ENCODE measurements at regions not wholly inside any gene's neighbourhood (a gene's known extent, or its start where the extent isn't known, plus 50 kb on each side); places are given as distances from the start of the nearest gene placed in this dataset.

GRCh38 chr10:81759111-81759510 lies 115.9 kb upstream of the NRG3 start:
- H3K4me1 ChIP-seq (ENCODE audit: control insufficient read depth, insufficient read depth, low read length) = no peaks in the 10 kb centered on the region
- in situ Hi-C loops (cut with HindIII; ENCODE audit: low pct_unique_long_range_greater_than_20kb, low sequenced_read_pairs) (no loop called here), intact Hi-C loops (cut with micrococcal nuclease; ENCODE audit: unreplicated experiment) (no loop called here)
- H3K27me3 ChIP-seq (ENCODE audit: control insufficient read depth, insufficient read depth, low read length) = no peaks in the 10 kb centered on the region
- no peak overlapping the region for H3K4me3 ChIP-seq (ENCODE audit: low read depth in 2 of 2, low read length in 2 of 2)
- no peak for DNase-seq (ENCODE audit: low read depth, low spot score)
- TF ChIP-seq REST (IDR thresholded peaks at IDR 0.05; ENCODE audit: insufficient read depth in 1 of 2, low read depth in 2 of 2, low read length in 1 of 2) (no peak), POLR2AphosphoS5 (IDR thresholded peaks at IDR 0.05; ENCODE audit: low read depth, low read length) (no peak), TCF7L2 (IDR thresholded peaks at IDR 0.05; ENCODE audit: low read depth, low read length) (no peak), SIN3A (IDR thresholded peaks at IDR 0.05; ENCODE audit: borderline replicate concordance, insufficient read depth, low read depth, low read length) (no peak), CTCF (IDR thresholded peaks at IDR 0.05) (no peak)
- ChIA-PET POLR2A (no interaction called here), CTCF (no interaction called here)
- no peaks in the 10 kb centered on the region for H3K36me3 ChIP-seq (ENCODE audit: control insufficient read depth, insufficient read depth, low read length)
- H3K27ac ChIP-seq (ENCODE audit: low read length) = no peak overlapping the region
- no peaks in the 10 kb centered on the region for H3K9me3 ChIP-seq (ENCODE audit: control insufficient read depth, insufficient read depth, low read depth, low read length)
- no TSS peak for BruUV-seq (replicated peaks)
- ATAC-seq = no peak

GRCh38 chr10:81784111-81784597 lies 90.8 kb upstream of the NRG3 start:
- H3K27me3 ChIP-seq (ENCODE audit: control insufficient read depth, insufficient read depth, low read length) = no peaks in the 10 kb centered on the region
- POLR2A ChIA-PET = no interaction called here
- in situ Hi-C loops (cut with HindIII; ENCODE audit: low pct_unique_long_range_greater_than_20kb, low sequenced_read_pairs) = no loop called here

More at GRCh38 chr10:81784111-81784597, 90.8 kb upstream of the NRG3 start:
- H3K27ac ChIP-seq (ENCODE audit: low read length) = no peak overlapping the region
- no peak for ATAC-seq
- no peaks in the 10 kb centered on the region for H3K4me1 ChIP-seq (ENCODE audit: control insufficient read depth, insufficient read depth, low read length)
- no peak overlapping the region for H3K4me3 ChIP-seq (ENCODE audit: low read depth in 2 of 2, low read length in 2 of 2)
- DNase-seq (ENCODE audit: low read depth, low spot score) = no peak
- CTCF ChIA-PET = no interaction called here
- no peaks in the 10 kb centered on the region for H3K36me3 ChIP-seq (ENCODE audit: control insufficient read depth, insufficient read depth, low read length)
- intact Hi-C loops (cut with micrococcal nuclease; ENCODE audit: unreplicated experiment) = no loop called here
- no TSS peak for BruUV-seq (replicated peaks)
- no peaks in the 10 kb centered on the region for H3K9me3 ChIP-seq (ENCODE audit: control insufficient read depth, insufficient read depth, low read depth, low read length)
- TF ChIP-seq REST (IDR thresholded peaks at IDR 0.05; ENCODE audit: insufficient read depth in 1 of 2, low read depth in 2 of 2, low read length in 1 of 2) = no peak
- no peak for TF ChIP-seq POLR2AphosphoS5 (IDR thresholded peaks at IDR 0.05; ENCODE audit: low read depth, low read length)
- TF ChIP-seq SIN3A (IDR thresholded peaks at IDR 0.05; ENCODE audit: borderline replicate concordance, insufficient read depth, low read depth, low read length) = no peak
- no peak for TF ChIP-seq CTCF (IDR thresholded peaks at IDR 0.05)
- no peak for TF ChIP-seq TCF7L2 (IDR thresholded peaks at IDR 0.05; ENCODE audit: low read depth, low read length)

Measured in Panc1 (cell line).